HFFc6 (cell line): ENCODE measurements at regions not wholly inside any gene's neighbourhood (a gene's known extent, or its start where the extent isn't known, plus 50 kb on each side); places are given as distances from the start of the nearest gene placed in this dataset.

Experiments used
- DNase-seq: peaks from one replicate; pipeline ENCODE4 v3.0.0-alpha.2; 2018
- H3K27ac Mint-ChIP-seq: 2 replicates; pipeline ENCODE4 v1.8.0; 2020; ENCODE audit warnings: mild to moderate bottlenecking, mixed read lengths
- H3K27me3 Mint-ChIP-seq: 2 replicates; pipeline ENCODE4 v1.8.0; 2021; ENCODE audit warnings: mild to moderate bottlenecking, moderate library complexity, mixed read lengths; ENCODE audit not compliant: insufficient read depth
- H3K36me3 Mint-ChIP-seq: 2 replicates; pipeline ENCODE4 v1.8.0; 2021; ENCODE audit warnings: low read depth, mixed read lengths
- H3K4me1 Mint-ChIP-seq: 2 replicates; pipeline ENCODE4 v1.8.0; 2020; ENCODE audit warnings: low read depth, mixed read lengths
- H3K4me3 Mint-ChIP-seq: 2 replicates; pipeline ENCODE4 v1.8.0; 2020; ENCODE audit warnings: mild to moderate bottlenecking, moderate library complexity, mixed read lengths
- H3K9me3 Mint-ChIP-seq: 2 replicates; pipeline ENCODE4 v1.8.0; 2020; ENCODE audit warnings: mild to moderate bottlenecking, mixed read lengths
- CTCF ChIP-seq: fragments of 200-600 bp; sonication (generic); IDR thresholded peaks from 2 replicates; pipeline ENCODE4 v1.5.0; 2021; ENCODE audit warnings: antibody characterized with exemption, mild to moderate bottlenecking

- H3K36me3 Mint-ChIP-seq, result 0 out of 2 replicates have a peak, but pooled peaks cover 6% of the 10 kb centered on the region
- DNase-seq, result peak; percentile 16
- peaks cover 2% of the 10 kb centered on the region for H3K27me3 Mint-ChIP-seq
- no peaks in the 10 kb centered on the region; the same call in 1 of the 2 replicates for H3K9me3 Mint-ChIP-seq
- peak overlapping the region; percentile 5 for H3K4me3 Mint-ChIP-seq
- TF ChIP-seq CTCF, result no peak
- H3K4me1 Mint-ChIP-seq, result peaks cover 13% of the 10 kb centered on the region
- no peak overlapping the region for H3K27ac Mint-ChIP-seq
Measured at GRCh38 chr1:239922778-239923522, 168.7 kb upstream of the FMN2 start.

- Mint-ChIP-seq H3K36me3 (0 out of 2 replicates have a peak, but pooled peaks cover 6% of the 10 kb centered on the region), H3K4me1 (peaks cover 20% of the 10 kb centered on the region), H3K27me3 (peaks cover 2% of the 10 kb centered on the region), H3K27ac (no peak overlapping the region), H3K9me3 (no peaks in the 10 kb centered on the region; the same call in 1 of the 2 replicates), H3K4me3 (no peak overlapping the region)
- TF ChIP-seq CTCF, result no peak
- no peak for DNase-seq
Measured at GRCh38 chr1:239924741-239925350, 166.8 kb upstream of the FMN2 start.

- Mint-ChIP-seq H3K36me3 (no peaks in the 10 kb centered on the region), H3K9me3 (no peaks in the 10 kb centered on the region; the same call in 1 of the 2 replicates), H3K27ac (no peak overlapping the region), H3K4me3 (no peak overlapping the region), H3K4me1 (peaks cover 27% of the 10 kb centered on the region), H3K27me3 (peaks cover under 1% of the 10 kb centered on the region)
- TF ChIP-seq CTCF, result no peak
- no peak for DNase-seq
Measured at GRCh38 chr1:239926184-239926583, 165.5 kb upstream of the FMN2 start.

- peaks cover 20% of the 10 kb centered on the region for H3K4me1 Mint-ChIP-seq
- no peak for TF ChIP-seq CTCF
- no peaks in the 10 kb centered on the region for H3K36me3 Mint-ChIP-seq
- peaks cover 4% of the 10 kb centered on the region for H3K27me3 Mint-ChIP-seq
- H3K27ac Mint-ChIP-seq, result no peak overlapping the region
- no peak for DNase-seq
- no peaks in the 10 kb centered on the region; the same call in 1 of the 2 replicates for H3K9me3 Mint-ChIP-seq
- H3K4me3 Mint-ChIP-seq, result no peak overlapping the region
Measured at GRCh38 chr1:239929317-239929716, 162.4 kb upstream of the FMN2 start.

GRCh38 chr1:239930686-239931262 is 160.9 kb upstream of the FMN2 start:
- DNase-seq, result peak; percentile 17
- Mint-ChIP-seq H3K4me3 (no peak overlapping the region), H3K27me3 (peaks cover 7% of the 10 kb centered on the region), H3K36me3 (no peaks in the 10 kb centered on the region), H3K9me3 (no peaks in the 10 kb centered on the region), H3K4me1 (peaks cover 20% of the 10 kb centered on the region), H3K27ac (no peak overlapping the region)
- TF ChIP-seq CTCF, result no peak
